ENCODE measurements at regions not wholly inside any gene's neighbourhood (a gene's known extent, or its start where the extent isn't known, plus 50 kb on each side); places are given as distances from the start of the nearest gene placed in this dataset.

- no peak for TF ChIP-seq CTCF (IDR thresholded peaks at IDR 0.05; ENCODE audit: low read depth, low read length)
- TF ChIP-seq EZH2phosphoT487 (IDR thresholded peaks at IDR 0.05; ENCODE audit: low read depth) = no peak
Measured at GRCh38 chr2:116680256-116680936, 1134.1 kb upstream of the DDX18 start.

Data from OCI-LY3 (cell line).